Naive thymus-derived CD4-positive, alpha-beta T cell (primary cell): ENCODE measurements at regions not wholly inside any gene's neighbourhood (a gene's known extent, or its start where the extent isn't known, plus 50 kb on each side); places are given as distances from the start of the nearest gene placed in this dataset.

ENCODE experiments used
- ATAC-seq: fragments of 150-1000 bp; cut with Tn5 transposase; 2 replicates; pipeline ENCODE4 v1.10.0; 2021; ENCODE audit warnings: mild to moderate bottlenecking, moderate library complexity
- CTCF ChIA-PET: fragments of 350-600 bp; sonication (Branson Sonifier 250); formaldehyde crosslinking; loops from one replicate; lab custom pipeline; 2021; ENCODE audit warnings: antibody characterized with exemption; lab: Charles Lee
- POLR2A ChIA-PET: fragments of 350-600 bp; sonication (Branson Sonifier 250); formaldehyde crosslinking; loops from one replicate; lab custom pipeline; 2021; ENCODE audit warnings: antibody characterized with exemption, inconsistent platforms; lab: Charles Lee
- DNase-seq, 9 donors: peaks; one replicate each; pipeline versions ENCODE4 v3.0.0 to v3.0.0-alpha.2; 2020 to 2022; ENCODE audit warnings: mixed read lengths in 1 of 9
- H3K27ac ChIP-seq: one replicate; pipeline ENCODE4 v1.7.0; 2013; ENCODE audit warnings: mild to moderate bottlenecking, low read depth, low read length, moderate library complexity
- H3K27me3 ChIP-seq, 2 donors: one replicate each; pipeline ENCODE4 v1.7.0; 2013; ENCODE audit warnings: low read length in 2 of 2, mild to moderate bottlenecking in 2 of 2, moderate library complexity in 2 of 2; ENCODE audit not compliant: control insufficient read depth in 2 of 2, insufficient read depth in 2 of 2
- H3K36me3 ChIP-seq, 3 experiments: 1 replicate in 2 of 3; 2 replicates in 1 of 3; pipeline ENCODE4 v1.7.0; 2013; ENCODE audit warnings: low read length in 3 of 3, mild to moderate bottlenecking in 3 of 3, moderate library complexity in 1 of 3; ENCODE audit not compliant: insufficient read depth in 3 of 3, control insufficient read depth in 2 of 3
- H3K4me1 ChIP-seq, 2 donors: one replicate each; pipeline ENCODE4 v1.7.0; 2013; ENCODE audit warnings: low read length in 2 of 2, mild to moderate bottlenecking in 2 of 2, moderate library complexity in 1 of 2; ENCODE audit not compliant: control insufficient read depth in 2 of 2, insufficient read depth in 2 of 2
- H3K4me3 ChIP-seq: 2 replicates; pipeline ENCODE4 v1.7.0; 2013; ENCODE audit warnings: mild to moderate bottlenecking, low read length
- H3K9me3 ChIP-seq, 3 experiments: 1 replicate in 2 of 3; 2 replicates in 1 of 3; pipeline ENCODE4 v1.7.0; 2013; ENCODE audit warnings: low read length in 3 of 3; ENCODE audit not compliant: control insufficient read depth in 2 of 3
- H3K27ac Mint-ChIP-seq, 9 donors: one replicate each; pipeline ENCODE4 v1.8.0; 2020 to 2022; ENCODE audit warnings: mixed read lengths in 9 of 9, mild to moderate bottlenecking in 8 of 9, moderate library complexity in 5 of 9, inconsistent platforms in 2 of 9
- H3K27me3 Mint-ChIP-seq, 5 donors: one replicate each; pipeline ENCODE4 v1.8.0; 2021 to 2022; ENCODE audit warnings: mixed read lengths in 5 of 5, mild to moderate bottlenecking in 1 of 5
- H3K36me3 Mint-ChIP-seq, 5 donors: one replicate each; pipeline ENCODE4 v1.8.0; 2020 to 2022; ENCODE audit warnings: mixed read lengths in 5 of 5, mild to moderate bottlenecking in 3 of 5, inconsistent platforms in 1 of 5
- H3K4me1 Mint-ChIP-seq, 7 donors: one replicate each; pipeline ENCODE4 v1.8.0; 2020 to 2022; ENCODE audit warnings: mixed read lengths in 7 of 7, mild to moderate bottlenecking in 3 of 7, inconsistent platforms in 1 of 7
- H3K4me3 Mint-ChIP-seq, 10 donors: one replicate each; pipeline ENCODE4 v1.8.0; 2020 to 2022; ENCODE audit warnings: mild to moderate bottlenecking in 10 of 10, mixed read lengths in 10 of 10, moderate library complexity in 6 of 10, inconsistent platforms in 2 of 10
- H3K9me3 Mint-ChIP-seq, 11 donors: one replicate each; pipeline ENCODE4 v1.8.0; 2020 to 2022; ENCODE audit warnings: mixed read lengths in 11 of 11, mild to moderate bottlenecking in 4 of 11, inconsistent platforms in 1 of 11, moderate library complexity in 1 of 11
- intact Hi-C, 2 donors: fragments of 100-400 bp; cut with micrococcal nuclease; formaldehyde crosslinking; loops; one replicate each; pipeline ENCODE4 v1.15.1; 2023

DNA sequence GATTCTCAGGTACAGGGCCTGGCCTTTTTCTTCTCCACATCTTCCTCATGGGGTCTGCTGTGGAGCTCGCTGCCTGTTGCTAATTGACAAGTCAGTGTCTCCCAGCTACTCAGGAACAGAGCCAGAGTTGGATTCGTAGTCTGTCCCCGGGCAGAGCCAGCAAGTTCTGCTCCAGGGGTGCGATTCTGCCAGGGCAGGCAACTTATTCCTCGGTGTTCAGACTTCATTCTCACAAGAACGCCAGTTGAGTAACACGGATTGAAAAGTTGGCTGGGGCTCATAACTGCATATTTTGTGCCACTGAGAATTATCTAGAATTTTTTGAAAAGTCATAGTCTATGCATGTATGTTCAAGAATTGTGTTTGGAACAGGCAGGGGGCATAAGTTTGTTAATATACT lies 336.7 kb upstream of the NPVF start:
- Mint-ChIP-seq H3K4me1 (peaks cover 0 to 7% (median 7%) of the 10 kb centered on the region in 7 donors), H3K27ac (no peak overlapping the region), H3K9me3 (no peaks in the 10 kb centered on the region), H3K27me3 (peaks cover 0 to 7% (median 0%) of the 10 kb centered on the region in 5 donors), H3K4me3 (no peak overlapping the region), H3K36me3 (no peaks in the 10 kb centered on the region)
- ATAC-seq = no peak
- ChIA-PET POLR2A (interaction anchor here (1.0 kb wide), 1 partner anchor 173 kb away, joined by 3 read pairs; no protein-coding TSS in a partner anchor), CTCF (interaction anchor here (0.6 to 6.8 kb wide), 20 partner anchors 9 to 708 kb away, joined by 3 to 158 read pairs (median 3); no protein-coding TSS in a partner anchor)
- no peaks in the 10 kb centered on the region for H3K27me3 ChIP-seq
- H3K4me3 ChIP-seq = no peak overlapping the region
- no peaks in the 10 kb centered on the region for H3K9me3 ChIP-seq
- H3K27ac ChIP-seq = no peak overlapping the region
- no peaks in the 10 kb centered on the region for H3K36me3 ChIP-seq
- intact Hi-C loops = loop anchor here in 1 of 2 donors (5.0 kb wide), 1 partner anchor 68 kb away; no protein-coding TSS in a partner anchor
- no peak for DNase-seq
- H3K4me1 ChIP-seq = no peaks in the 10 kb centered on the region

DNA sequence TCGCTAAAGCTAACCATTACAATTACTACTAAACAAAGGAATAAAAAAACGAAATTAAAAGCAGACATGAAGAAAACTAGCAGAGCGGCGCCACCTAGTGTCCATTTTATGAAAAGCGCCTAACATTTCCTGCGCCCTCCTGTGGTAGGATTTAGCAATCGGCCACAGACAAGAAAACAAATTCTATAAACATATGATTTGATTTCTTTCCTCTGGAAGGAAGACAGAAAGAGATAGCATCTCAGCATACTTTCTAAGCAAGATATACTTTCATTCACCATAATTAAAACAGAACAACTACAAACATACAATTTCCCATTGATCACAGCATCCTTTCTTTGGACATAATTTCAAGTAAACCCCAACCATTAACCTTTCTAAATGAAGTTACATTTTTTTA lies 337.7 kb upstream of the NPVF start:
- no peaks in the 10 kb centered on the region for H3K4me1 ChIP-seq
- H3K27me3 ChIP-seq = no peaks in the 10 kb centered on the region
- ChIA-PET POLR2A (no interaction called here), CTCF (interaction anchor here (0.7 to 6.8 kb wide), 17 partner anchors 10 to 310 kb away, joined by 3 to 158 read pairs (median 4); no protein-coding TSS in a partner anchor)
- Mint-ChIP-seq H3K27ac (peak overlapping the region in 2 of 9 donors; percentile 8 to 25), H3K27me3 (peaks cover 0 to 7% (median 0%) of the 10 kb centered on the region in 5 donors), H3K9me3 (no peaks in the 10 kb centered on the region), H3K4me3 (peak overlapping the region in 4 of 10 donors; percentile 4 to 67 (median 45)), H3K36me3 (no peaks in the 10 kb centered on the region), H3K4me1 (peaks cover 0 to 7% (median 7%) of the 10 kb centered on the region in 7 donors)
- no peaks in the 10 kb centered on the region for H3K9me3 ChIP-seq
- ATAC-seq (peak; percentile 85), DNase-seq (peak; percentile 37 to 77 (median 66))
- H3K27ac ChIP-seq = no peak overlapping the region
- H3K4me3 ChIP-seq = no peak overlapping the region
- intact Hi-C loops = loop anchor here (1.0 to 5.0 kb wide), 6 partner anchors 69 to 307 kb away; no protein-coding TSS in a partner anchor
- no peaks in the 10 kb centered on the region for H3K36me3 ChIP-seq

DNA sequence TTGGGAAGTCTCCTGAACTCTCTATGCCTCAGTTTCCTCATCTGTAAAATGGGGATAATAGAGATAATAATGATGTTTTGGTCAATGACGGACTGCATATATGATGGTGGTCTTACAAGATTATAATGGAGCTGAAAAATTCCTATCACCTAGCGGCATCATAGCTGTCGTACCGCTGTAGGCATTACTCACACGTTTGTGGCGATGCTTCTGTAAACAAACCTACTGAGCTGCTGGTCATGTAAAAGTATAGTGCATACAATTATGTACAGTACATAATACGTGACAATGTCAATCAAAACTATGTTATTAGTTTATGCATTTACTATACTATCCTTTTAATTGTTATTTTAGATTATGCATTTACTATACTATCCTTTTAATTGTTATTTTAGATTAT lies 339.1 kb upstream of the NPVF start:
- Mint-ChIP-seq H3K9me3 (no peaks in the 10 kb centered on the region), H3K27me3 (peaks cover 0 to 7% (median 0%) of the 10 kb centered on the region in 5 donors), H3K4me1 (peaks cover 0 to 7% (median 7%) of the 10 kb centered on the region in 7 donors), H3K27ac (no peak overlapping the region), H3K4me3 (no peak overlapping the region), H3K36me3 (no peaks in the 10 kb centered on the region)
- intact Hi-C loops = loop anchor here in 1 of 2 donors (5.0 kb wide), 1 partner anchor 70 kb away; no protein-coding TSS in a partner anchor
- Histone ChIP-seq H3K4me3 (no peak overlapping the region), H3K9me3 (no peaks in the 10 kb centered on the region), H3K4me1 (no peaks in the 10 kb centered on the region), H3K27ac (no peak overlapping the region), H3K36me3 (no peaks in the 10 kb centered on the region), H3K27me3 (no peaks in the 10 kb centered on the region)
- no peak for DNase-seq
- no peak for ATAC-seq
- CTCF ChIA-PET = interaction anchor here (0.6 to 6.8 kb wide), 11 partner anchors 12 to 544 kb away, joined by 3 to 158 read pairs (median 4); no protein-coding TSS in a partner anchor
- POLR2A ChIA-PET = no interaction called here

DNA sequence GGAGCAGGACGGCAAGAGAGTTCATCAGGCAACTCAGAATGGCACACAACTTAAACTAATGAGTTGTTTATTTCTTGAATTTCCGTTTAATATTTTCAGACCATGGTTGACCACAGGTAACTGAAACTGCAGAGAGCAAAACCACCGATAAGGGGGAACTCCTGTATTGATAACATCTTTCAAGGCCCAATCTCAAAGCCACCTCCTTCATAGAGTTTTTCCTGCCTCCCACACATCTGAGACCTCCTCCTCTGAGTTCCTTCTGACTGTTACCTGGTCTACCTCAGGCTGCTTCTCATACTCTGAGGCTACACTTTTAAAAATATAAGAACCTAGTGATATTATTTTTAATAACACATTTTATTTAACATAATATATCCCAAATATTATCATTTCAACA lies 341.5 kb upstream of the NPVF start:
- Histone ChIP-seq H3K4me3 (no peak overlapping the region), H3K27ac (no peak overlapping the region), H3K36me3 (no peaks in the 10 kb centered on the region), H3K4me1 (no peaks in the 10 kb centered on the region), H3K9me3 (no peaks in the 10 kb centered on the region), H3K27me3 (no peaks in the 10 kb centered on the region)
- peaks cover 0 to 7% (median 7%) of the 10 kb centered on the region in 7 donors for H3K4me1 Mint-ChIP-seq
- H3K4me3 Mint-ChIP-seq = no peak overlapping the region
- intact Hi-C loops = loop anchor here in 1 of 2 donors (5.0 kb wide), 1 partner anchor 72 kb away; no protein-coding TSS in a partner anchor
- ChIA-PET POLR2A (no interaction called here), CTCF (interaction anchor here (6.1 to 6.8 kb wide), 2 partner anchors 177 to 310 kb away, joined by 105 to 158 read pairs; no protein-coding TSS in a partner anchor)
- no peak for ATAC-seq
- DNase-seq = no peak
- no peak overlapping the region for H3K27ac Mint-ChIP-seq
- H3K27me3 Mint-ChIP-seq = peaks cover 0 to 14% (median 0%) of the 10 kb centered on the region in 5 donors
- H3K9me3 Mint-ChIP-seq = no peaks in the 10 kb centered on the region
- no peaks in the 10 kb centered on the region for H3K36me3 Mint-ChIP-seq

DNA sequence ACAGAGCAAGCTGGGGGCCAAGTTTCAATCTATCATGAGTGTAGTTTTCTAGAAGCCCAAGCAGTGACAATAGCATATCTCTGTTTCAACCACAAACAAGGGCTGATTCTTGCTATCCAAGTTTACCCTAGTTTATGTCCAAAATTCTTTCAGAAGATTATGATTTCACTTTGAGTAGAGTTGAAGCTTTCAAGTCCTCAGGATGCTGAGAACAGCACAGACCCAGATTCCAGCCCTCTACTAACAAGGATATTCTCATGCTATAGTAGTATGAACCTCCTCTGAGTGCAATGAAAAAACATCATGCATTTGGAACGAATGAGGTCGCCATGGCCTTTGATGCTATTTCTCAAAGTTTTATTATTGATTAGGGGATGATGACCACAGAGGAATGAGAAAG lies 344.1 kb upstream of the NPVF start:
- ATAC-seq (no peak), DNase-seq (no peak)
- Mint-ChIP-seq H3K4me1 (peaks cover 0 to 3% (median 0%) of the 10 kb centered on the region in 7 donors), H3K4me3 (no peak overlapping the region), H3K36me3 (no peaks in the 10 kb centered on the region), H3K9me3 (peaks cover 0 to 2% (median 0%) of the 10 kb centered on the region in 11 donors), H3K27ac (no peak overlapping the region), H3K27me3 (peaks cover 0 to 23% (median 3%) of the 10 kb centered on the region in 5 donors)
- H3K4me3 ChIP-seq = no peak overlapping the region
- CTCF ChIA-PET = interaction anchor here (0.7 to 0.9 kb wide), 2 partner anchors 176 to 313 kb away, joined by 3 read pairs; no protein-coding TSS in a partner anchor
- H3K9me3 ChIP-seq = no peaks in the 10 kb centered on the region
- intact Hi-C loops = no loop called here
- H3K27me3 ChIP-seq = no peaks in the 10 kb centered on the region
- H3K4me1 ChIP-seq = no peaks in the 10 kb centered on the region
- no peak overlapping the region for H3K27ac ChIP-seq
- no peaks in the 10 kb centered on the region for H3K36me3 ChIP-seq
- POLR2A ChIA-PET = no interaction called here

DNA sequence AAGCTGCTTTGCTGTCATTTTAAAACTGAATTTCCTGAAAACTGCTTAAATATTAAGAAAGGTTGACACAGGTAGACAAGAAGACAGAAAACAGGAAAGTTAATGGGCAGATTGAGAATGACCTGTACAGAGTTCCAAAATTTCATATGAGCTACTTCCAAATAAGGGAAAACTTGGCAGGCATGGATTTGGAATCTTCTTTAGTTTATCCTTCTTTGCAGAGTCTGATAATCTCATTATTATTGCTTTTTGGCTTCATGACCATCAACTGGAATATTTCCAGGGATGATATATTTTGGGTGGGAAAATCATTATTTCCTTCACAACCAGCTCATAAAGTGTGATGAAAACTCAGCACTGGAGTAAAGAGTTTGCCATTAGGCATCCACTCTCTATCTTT lies 346.5 kb upstream of the NPVF start:
- DNase-seq (no peak), ATAC-seq (no peak)
- H3K36me3 Mint-ChIP-seq = no peaks in the 10 kb centered on the region
- no peaks in the 10 kb centered on the region for H3K4me1 ChIP-seq
- H3K4me3 Mint-ChIP-seq = no peak overlapping the region
- no peak overlapping the region for H3K4me3 ChIP-seq
- peaks cover 0 to 2% (median 0%) of the 10 kb centered on the region in 11 donors for H3K9me3 Mint-ChIP-seq
- intact Hi-C loops = no loop called here
- no peaks in the 10 kb centered on the region for H3K27me3 ChIP-seq
- peaks cover 0 to 27% (median 3%) of the 10 kb centered on the region in 5 donors for H3K27me3 Mint-ChIP-seq
- ChIA-PET CTCF (interaction anchor here (0.7 to 1.9 kb wide), 4 partner anchors 10 to 186 kb away, joined by 3 to 7 read pairs (median 3); no protein-coding TSS in a partner anchor), POLR2A (no interaction called here)
- no peaks in the 10 kb centered on the region for H3K9me3 ChIP-seq
- no peaks in the 10 kb centered on the region for H3K4me1 Mint-ChIP-seq
- no peak overlapping the region for H3K27ac ChIP-seq
- no peaks in the 10 kb centered on the region for H3K36me3 ChIP-seq
- no peak overlapping the region for H3K27ac Mint-ChIP-seq
